ENCODE measurements at regions not wholly inside any gene's neighbourhood (a gene's known extent, or its start where the extent isn't known, plus 50 kb on each side); places are given as distances from the start of the nearest gene placed in this dataset.

DNA sequence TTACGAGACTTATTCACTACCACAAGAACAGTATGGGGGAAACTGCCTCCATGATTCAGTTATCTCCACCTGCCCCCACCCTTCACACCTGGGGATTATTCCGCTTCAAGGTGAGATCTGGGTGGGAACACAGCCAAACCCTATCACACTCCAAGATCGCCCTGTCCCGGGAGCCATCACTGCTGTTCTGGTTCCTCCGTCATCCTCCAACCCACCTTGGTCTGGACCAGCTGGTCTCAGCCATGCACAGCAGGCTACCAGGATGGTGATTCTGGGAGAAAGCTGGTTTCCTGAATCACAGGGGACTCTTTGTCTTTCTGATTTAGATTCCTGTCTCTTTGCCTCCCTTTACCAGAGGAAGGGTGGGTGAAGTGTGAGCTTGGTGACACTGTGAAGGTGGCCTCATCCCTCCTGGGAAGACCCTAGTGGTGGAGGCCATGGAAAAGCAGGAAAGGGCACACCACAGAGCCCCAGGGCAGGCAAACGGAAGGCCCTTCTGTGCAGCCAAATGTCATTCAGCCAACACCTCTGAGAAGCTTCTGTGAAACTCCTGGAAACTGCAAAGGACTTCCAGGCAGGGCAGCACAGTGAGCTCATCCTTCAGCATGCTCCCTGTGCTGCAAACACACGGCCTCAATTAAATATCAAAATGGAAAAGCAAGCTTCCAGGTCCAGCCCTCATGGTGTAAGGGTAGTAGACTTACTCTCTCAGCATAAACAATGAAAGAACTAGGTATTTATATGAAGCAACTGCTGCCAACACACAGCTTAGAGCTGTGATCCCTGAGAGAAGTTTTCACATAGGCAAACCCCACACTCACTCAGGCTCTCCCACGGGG, 169.8 kb downstream of the ANKRD60 start:
- no peak for DNase-seq

DNA sequence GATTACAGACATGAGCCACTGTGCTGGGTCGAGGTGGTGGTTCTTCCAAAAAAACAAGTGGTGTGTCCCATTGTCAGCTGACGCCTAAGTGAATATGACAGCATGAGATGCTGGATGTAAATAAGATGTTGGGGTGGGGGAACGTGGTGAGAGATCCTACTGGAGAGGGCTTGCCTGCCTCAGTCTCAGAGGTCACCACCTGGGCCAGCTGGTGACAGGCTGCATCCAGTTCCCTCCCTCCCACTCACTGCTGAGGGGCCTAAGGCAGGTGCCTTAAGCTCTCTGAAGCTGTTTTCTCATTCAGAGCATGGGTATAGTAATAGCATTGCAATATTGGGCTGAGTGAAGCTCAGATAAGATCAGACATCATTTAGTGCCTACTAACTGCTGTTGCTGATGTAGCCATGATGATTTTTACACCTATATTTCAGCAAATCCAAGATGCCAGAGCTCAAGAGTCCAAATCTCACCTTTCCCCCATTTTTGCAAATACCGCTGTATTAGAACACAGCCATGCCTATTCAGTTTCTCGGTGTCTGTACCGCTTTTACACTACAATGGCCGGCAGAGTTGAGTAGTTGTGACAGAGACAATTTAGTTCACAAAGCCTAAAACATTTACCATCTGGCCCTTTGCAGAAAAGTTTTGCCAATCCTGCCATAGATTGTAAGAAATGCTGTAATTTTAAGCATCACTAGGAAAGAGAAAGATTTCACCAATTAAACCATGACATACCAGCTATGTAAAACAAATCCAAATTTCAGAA, 171.3 kb downstream of the ANKRD60 start:
- DNase-seq: no peak

DNA sequence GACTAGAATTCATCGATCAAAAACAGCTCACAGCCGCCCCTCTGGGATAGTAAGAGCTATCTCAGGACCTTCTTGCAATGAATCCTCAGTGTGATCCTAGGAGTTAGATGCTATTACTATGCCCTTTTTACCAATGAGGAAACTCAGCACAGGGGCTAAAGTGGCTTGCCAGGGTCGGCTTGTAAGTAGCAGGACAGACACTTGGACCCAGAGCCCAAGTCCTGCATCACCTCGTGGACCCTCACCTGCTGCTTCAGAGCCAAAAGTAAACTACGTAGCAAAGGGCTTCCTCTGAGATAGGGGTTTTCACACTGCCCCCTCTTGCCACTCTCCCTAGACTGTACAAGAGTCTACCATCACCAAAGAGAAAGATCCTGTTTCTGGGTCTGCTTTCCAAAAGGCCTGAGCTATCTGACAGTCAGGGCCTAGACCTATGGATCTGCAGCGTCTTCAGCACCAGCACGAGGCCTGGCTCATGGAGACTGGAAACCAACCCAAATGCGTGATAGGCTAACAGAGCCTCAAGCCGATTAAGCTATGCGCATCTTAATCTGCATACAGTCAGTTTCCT, 172.3 kb downstream of the ANKRD60 start:
- no peak for DNase-seq

DNA sequence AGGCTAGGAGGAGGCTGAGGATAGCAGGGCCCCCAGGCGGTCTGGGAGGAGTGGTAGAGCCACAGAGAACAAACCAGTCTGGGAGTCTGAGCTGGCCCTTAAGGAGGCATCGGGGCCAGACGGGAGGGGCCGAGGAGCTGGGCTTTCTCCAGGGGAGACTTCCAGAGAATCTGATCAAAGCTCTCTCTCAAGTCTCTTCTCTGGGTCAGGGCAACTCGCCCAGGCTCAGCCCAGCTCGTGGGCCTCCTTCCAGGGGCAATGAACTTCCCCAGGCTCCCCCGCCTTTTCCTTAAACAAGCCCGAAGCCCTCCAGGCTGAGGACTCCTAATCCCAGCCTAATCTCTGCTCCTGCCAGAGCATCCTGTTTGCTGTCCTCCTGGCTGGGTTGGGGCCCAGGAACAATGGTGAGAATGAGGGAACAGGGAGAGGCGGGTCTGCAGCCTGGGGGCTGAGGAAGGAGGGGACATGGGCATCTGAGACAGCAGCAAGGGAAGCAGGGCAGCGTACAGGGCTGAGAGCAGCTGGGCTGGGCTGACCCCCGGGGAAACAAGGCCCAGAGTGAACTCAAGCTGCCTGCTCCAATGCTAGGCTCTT, 173.6 kb downstream of the ANKRD60 start:
- no peak for DNase-seq

DNA sequence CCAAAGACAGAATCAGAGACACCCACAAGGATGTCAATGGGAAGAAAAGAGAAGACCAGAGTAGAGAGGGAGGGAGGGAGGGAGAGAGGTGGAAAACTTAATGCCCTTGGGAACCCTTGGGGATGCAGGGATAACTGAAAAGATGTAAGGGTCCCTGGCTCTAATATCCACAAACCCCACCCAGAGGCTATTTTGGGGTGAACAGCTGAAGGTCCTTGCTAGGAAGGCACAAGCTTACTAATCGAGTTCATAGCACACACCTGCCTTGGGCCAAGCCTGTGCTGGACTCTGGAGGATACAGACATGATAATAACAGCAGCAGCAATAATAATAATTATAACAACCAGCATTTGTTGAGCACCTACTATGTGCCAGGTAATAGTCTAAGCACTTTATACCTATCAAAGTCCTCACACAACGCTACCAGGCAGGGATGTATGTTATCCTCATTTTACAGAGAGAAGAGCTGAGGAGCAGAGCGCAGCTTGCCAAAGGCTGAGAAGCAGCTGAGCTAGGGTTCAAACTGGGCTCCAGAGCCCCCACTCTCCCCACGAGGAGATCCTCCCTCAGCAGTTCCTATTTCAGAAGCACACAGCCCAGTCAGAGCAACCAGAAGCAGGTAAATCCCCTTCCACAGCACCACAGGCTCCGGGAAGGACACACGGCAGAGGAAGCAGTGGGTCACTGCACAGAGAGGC, 174.2 kb downstream of the ANKRD60 start:
- no peak for DNase-seq

DNA sequence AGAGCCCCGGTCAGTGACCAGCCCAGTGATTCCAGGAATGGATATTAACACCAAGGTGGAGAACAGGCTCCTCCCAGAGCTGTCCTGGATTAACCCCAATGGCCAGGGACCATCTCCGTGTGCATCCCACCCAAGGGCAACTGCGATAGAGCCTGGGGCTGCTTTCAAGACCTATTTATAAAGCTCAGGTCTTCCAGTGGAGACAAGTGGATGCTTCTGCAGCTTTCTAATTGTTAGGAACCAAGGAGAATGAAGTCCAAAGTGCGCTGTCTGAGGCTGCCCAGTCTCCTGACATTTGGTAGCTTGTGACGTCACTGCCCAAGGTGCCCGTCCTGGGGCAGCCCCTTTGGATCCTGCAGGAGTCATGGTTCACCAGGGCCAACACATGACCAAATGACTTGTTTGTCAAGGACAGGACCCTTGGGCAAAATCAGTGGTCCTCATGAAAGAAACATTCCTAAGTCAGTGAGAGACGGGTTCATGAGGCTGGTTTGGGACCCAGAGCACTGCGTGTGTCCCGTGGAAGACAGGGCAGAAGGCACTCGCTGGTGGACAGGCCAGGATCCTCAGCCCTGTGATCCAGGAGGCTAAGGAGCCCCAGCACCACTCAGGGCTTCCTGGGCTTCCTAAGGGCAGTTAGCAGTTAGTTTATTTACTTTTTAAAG, 174.9 kb downstream of the ANKRD60 start:
- no peak for DNase-seq

DNA sequence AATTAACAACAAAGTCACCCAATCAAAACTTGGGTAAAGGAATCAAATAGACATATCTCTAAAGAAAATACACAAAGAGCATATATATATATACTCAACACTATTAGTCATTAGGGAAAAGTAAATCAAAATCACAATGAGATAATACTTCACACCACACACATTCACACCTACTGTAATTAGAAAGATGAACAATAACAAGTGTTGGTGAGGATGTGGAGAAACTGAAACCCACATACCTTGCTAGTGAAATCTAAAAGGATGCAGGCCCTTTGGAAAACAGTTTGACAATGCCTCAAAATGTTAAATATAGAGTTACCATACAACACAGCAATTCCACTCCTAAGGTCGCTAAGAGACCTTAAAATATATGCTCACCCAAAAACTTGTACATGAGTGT, 177.1 kb downstream of the ANKRD60 start:
- DNase-seq: no peak

DNA sequence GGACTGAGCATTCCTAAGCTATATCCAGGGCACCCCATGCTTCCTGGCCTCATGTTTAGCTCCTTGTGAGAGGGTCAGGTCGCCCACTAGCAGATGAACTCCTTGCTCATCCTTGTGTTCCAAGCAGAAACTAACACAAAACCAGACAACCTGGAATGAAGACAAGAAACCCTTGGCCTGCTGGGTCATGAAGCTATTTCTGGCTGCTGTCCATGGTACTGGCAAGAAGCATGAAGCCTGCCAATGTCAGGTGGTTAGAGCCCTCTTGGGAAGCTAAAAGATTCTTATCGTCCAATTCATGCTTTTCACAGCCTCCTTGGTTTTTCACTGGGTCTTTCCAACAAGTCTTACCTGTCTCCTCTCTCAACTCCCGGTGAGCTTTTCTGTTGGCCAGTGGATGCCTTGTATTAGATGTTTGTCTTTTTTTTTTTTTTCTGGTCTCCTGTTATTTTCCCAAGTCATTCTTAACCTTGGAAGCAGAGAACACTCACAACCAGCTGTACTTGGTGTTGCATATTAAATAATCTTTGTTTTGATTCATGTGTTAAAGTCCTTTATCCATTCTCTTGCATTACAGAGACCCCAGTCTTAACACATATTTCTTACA, 180.3 kb downstream of the ANKRD60 start:
- peak; percentile 58 for DNase-seq

DNA sequence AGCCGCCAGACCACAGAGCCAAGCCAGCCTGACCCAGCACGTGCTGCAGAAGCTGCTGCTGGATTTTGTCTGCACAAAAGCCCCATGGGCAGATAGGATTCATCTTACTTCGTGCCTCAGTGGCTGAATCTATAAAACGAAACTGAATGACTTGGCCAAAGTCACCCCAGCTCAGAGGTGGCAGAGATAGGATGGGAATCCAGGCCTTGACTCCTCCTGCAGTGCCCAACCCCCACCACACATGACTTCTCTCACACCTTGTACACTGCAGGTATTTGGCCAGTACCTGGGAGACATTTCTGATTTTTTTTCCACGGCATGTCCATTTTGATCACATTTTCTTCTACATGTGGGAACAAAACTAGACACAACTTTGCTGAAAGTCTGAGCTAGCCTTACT, 182.1 kb downstream of the ANKRD60 start:
- no peak for DNase-seq

DNA sequence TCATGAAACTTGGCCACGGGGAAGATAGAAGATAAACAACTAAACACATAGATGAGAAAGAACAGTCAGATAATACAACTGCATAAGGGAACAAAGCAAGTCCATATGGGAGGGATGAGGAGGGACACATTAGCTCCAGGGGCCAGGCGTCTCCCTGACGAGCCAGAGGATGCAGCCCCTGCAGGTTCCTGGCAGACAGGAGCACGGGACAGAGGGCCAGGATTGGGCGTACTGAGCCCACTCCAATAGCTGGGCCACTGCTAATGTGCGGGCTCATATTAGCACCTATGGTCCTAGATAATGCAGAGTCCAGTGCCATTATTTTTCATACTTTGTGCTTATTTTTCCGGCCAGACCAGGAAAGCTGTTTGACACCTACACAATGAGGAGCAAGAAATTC, 182.9 kb downstream of the ANKRD60 start:
- DNase-seq: no peak

DNA sequence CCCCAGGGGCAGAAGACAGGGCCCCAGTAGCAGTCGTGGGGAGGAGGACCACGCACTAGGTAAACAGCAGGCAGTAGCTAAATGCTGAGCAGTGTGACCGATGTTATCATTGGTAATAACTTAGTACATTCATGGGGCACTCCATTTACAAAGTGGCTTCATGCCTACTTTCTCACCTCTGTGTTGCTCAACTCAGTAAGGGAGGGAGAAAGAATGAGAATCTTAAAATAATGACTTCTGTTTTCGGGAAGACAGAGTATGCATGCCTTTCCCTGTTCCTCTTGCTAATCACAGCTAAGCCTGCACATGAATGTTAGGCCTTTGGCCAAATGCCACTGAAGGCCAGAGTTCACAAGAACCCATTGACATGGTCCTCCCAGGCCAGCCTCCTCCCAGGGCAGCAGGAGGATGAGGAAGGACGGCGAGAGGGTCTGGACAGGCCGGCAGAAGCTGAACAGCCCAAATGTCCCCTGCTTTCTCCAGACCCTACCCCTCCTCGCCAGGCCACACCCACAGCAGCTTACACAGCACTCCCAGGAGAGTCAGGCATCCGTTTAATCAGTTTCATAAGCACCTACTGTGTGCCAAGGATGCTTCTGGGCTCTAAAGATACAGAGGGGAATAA, 183.4 kb downstream of the ANKRD60 start:
- DNase-seq: no peak

DNA sequence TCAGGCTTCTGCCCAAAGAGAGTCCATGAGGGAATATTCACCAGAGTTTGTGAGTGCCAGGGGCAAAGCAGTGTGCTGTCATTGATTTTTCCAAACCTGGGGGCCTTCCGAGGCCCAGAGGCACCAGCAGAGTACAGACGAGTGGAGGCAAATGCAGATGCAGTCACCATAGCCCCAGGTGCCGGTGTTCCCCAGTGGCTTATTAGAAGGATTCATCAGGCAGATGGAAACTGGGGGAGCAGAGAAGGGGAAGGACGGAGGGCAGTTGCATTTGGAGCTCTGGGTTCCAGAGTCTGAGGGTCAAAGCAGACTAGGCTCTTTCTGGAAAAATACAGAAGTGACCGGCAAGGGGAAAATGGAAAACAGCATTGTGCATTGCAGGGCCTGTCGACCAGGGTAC, 184.2 kb downstream of the ANKRD60 start:
- DNase-seq: no peak

DNA sequence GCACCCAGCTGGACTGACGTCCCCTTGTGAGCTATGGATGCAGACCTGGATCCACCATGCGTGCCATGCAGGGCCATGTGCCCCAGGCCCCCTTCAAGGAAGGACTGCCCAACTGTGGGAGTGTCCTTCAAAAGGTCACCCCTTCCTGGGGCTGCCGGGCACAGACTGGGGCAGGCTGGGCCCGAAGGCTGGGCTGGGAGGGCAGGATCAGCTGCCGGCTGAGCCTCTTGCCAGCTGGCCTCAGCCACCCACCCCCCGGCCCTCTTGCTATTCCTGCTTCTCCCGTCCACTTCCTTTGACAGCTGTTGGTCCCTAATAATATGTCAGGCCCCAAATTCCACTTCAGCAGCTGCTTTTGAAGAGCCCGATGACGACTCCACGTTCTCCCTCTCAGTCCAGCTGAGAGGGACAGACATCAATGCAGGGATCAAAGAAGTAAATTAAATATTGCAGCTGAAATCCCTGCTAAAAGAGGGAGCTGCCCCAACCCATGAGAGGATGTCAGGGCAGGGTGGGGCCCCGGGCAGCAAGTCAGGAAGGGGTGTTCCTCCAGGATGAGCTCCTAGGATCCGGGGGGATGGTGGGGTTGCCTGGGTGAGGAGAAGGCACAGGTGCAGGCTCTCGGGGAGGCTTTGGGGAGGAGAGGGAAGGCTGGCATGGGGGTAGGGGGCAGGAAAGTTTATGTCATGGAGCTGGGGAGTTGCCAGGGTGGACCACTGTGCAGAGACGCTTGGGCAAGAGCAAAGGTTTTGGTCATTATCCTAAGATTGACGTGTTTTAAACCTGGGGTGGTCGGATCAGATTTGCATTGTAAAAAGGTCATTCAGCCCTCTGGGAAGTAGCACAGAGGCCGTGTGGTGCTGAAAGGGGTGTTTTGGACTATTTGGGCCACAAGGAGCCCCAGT, 185.0 kb downstream of the ANKRD60 start:
- no peak for DNase-seq

DNA sequence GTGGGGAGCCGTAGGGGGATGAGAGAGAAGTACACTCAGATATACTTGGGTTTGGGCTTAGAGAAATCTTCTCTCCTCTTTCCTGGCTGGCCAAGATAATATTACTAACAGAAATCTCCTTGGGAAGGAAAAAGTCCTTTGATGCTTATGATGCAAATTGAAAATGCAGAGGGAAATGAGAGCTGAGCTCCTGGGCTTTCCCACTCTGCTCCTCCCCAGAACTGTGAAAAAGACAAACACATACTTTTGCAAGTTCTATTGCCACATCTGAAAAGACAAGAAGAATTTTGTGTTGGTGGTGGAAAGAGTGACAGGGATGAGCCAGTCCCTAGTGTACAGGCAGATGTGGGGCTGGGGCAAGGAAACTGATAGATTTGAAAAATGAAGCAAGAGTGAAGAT, 185.9 kb downstream of the ANKRD60 start:
- DNase-seq: no peak

DNA sequence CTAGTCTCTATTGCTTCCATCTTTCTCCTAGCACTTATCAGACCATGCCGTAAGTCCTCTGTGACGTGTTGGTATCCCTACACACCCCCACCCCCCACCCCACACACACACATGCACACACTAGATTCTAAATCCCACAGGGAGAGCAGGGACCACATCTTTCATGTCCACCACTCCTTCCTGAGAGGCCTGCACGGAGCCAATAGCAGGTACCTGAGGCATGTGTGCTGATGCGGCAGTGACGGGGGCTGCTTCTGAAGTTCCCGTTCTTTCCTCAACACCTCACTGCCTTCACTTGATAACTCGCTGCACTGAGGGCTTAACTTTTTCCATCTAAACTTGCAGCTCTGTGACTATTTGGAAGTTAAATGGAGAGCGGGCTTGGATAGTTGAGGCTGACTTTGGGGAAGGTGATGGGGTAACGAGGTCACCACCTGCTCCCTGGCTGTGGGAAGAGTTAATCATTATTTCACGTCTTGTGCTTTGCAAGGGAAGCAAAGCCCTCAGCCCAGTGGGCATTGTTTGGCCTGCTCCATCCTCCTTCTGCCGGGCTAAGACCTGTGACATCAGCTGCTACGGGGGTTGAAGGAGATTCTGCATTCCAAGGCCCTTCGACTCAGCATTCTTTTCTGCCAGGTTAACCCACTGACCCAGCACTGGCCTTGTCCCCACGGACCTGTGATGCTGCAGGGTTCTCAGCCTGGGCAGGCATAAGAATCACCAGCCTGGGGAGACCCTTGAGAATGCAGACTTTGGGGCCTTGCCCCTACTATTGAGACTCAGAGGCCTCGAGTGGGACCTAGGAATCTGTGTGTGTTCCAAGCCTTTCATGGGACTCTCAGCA, 187.8 kb downstream of the ANKRD60 start:
- no peak for DNase-seq

DNA sequence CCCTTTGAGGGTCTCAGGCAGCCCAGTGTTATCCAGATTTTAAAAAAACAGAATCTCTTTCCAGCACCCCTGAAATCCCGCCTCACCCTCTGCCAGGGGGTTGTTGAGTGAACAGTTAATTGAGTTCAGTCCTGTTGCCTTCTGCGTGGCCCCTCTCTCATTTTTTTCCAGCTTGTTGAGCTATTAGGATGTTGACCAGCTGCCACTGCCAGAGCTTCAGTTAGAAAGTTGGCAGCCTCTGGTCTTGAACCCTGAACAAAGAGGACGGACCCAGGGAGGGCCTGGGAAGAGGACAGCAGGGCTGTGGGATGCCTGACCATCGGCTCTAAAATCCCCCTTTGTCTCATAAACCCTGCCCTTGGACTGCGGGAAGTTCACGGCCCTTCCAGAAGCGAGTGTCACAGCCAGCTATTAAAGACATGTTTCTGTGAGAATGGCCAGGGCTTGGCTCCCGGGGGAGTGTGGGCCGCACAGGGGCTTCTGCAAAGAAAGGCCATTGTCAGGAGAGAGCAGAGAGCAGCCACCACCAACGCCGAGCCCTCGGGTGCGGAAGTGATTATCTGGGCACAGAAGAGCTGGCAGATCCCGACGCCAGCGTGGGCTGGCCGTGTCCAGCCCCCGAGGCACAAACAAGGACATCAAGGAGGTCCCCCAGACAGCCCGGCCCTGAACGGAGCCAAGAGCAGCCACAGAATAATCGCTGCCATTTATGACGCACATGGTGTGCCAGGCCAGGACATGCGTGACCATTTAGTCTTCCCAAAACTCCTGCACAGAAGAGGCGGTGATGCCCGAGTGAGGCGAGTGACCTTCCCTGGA, 189.0 kb downstream of the ANKRD60 start:
- DNase-seq: no peak

DNA sequence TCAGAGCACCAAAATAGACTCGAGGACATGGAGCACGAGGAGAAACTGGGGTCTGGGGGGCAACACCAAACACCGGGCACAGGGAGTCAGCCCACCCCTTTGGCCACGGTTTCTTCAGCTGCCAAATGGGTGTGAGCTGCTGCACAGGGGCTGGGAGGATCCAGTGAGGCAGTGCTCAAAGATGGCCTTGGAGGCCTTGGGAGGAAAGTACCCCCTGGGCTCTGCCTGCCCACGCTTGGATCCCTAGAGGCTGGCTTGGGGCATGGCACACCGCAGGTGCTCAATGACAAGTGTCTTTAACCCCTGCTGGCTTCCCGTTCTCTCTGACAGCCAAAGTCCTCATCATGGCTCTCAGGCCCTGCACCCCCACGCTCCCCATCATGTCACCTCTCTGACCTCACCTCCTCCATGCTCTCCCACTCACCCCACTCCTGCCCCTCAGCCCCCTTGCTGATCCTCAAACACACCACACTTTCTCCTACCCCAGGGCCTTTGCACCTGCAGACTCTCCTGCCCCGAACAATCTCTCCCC, 190.3 kb downstream of the ANKRD60 start:
- no peak for DNase-seq

DNA sequence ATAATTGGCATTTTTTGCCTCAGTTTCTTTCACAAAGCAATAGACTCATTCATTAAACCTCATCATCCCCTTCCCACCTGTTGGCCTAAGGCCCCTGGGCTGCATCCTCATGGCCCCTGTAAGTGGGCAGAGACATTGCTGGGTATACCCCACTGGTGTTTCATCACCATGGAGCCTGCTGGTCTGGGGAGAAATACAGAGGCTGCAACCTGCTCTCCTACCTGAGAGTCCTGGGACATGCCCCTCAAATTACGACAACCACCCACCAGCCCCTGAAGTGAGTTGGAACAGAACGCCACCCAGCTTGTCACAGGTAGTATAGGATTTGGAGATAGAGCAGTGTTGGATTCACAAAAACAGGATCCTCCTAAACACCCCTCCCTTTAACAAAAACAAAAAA, 190.8 kb downstream of the ANKRD60 start:
- DNase-seq: no peak
